ENCODE measurements at regions not wholly inside any gene's neighbourhood (a gene's known extent, or its start where the extent isn't known, plus 50 kb on each side); places are given as distances from the start of the nearest gene placed in this dataset.
A peak's percentile ranks its signal among the peaks of the same experiment; 100 is the strongest.
"Not testable (repeated sequence)": the region's sequence is repeated elsewhere in the genome, so short reads cannot be mapped to it uniquely, and the experiment has no call there.

DNA sequence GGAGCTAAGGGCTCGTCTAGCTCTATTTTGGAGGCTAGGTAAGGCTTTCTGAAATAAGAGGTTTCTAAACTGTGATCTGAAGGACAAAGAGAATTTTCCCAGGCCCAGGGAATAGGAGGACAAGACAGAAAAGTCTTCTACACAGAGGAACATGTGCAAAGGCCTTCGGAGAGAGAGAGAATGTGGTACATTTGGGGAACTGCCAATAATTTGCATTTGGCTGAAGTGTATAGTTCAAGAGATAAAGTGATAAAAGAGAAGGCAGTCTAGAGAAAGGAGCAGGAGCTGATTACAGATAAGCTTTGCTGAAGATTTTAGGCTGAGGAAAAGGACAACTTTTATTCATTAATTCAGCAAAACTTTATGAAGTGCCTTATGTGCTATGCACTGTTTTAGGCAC, 214.4 kb upstream of the ELL2 start:
- FAIRE-seq (no peak), DNase-seq (no peak), ATAC-seq (no peak)
- H3K36me3 ChIP-seq, result no peaks in the 10 kb centered on the region
- no peak overlapping the region for H3K4me3 ChIP-seq
- WGBS, 2 donors, result 61 to 63% methylated on average over 2 of the region's 2 CpGs
- TF ChIP-seq, protein P1, sequence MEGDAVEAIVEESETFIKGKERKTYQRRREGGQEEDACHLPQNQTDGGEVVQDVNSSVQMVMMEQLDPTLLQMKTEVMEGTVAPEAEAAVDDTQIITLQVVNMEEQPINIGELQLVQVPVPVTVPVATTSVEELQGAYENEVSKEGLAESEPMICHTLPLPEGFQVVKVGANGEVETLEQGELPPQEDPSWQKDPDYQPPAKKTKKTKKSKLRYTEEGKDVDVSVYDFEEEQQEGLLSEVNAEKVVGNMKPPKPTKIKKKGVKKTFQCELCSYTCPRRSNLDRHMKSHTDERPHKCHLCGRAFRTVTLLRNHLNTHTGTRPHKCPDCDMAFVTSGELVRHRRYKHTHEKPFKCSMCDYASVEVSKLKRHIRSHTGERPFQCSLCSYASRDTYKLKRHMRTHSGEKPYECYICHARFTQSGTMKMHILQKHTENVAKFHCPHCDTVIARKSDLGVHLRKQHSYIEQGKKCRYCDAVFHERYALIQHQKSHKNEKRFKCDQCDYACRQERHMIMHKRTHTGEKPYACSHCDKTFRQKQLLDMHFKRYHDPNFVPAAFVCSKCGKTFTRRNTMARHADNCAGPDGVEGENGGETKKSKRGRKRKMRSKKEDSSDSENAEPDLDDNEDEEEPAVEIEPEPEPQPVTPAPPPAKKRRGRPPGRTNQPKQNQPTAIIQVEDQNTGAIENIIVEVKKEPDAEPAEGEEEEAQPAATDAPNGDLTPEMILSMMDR (IDR thresholded peaks at IDR 0.05), result no peak
- H3K4me1 ChIP-seq, result peaks cover 8 to 14% (median 12%) of the 10 kb centered on the region in 3 donors
- no peaks in the 10 kb centered on the region for H3K27me3 ChIP-seq
- no peak overlapping the region for H3K27ac ChIP-seq
- intact Hi-C loops (cut with DNase I), result no loop called here
- no peaks in the 10 kb centered on the region for H3K9me3 ChIP-seq

DNA sequence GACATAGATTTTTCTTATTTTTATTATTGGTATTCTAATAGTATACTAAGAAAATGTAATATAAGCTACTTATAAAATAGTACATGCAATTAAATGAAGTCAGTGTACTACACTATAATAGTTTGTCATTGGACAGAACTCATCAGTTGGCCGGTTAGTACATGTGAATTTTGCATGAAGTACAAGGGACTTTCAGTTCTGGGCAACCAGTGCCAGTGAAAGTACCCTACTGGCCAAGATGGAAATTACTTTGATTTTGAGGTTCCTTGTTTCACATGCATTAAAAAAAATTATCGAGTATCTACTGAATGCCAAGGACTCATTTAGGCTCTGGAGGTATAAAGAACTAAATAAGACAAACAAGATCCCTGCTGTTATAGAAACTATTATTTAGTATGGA, 213.4 kb upstream of the ELL2 start:
- H3K27me3 ChIP-seq, result no peaks in the 10 kb centered on the region
- H3K9me3 ChIP-seq, result no peaks in the 10 kb centered on the region
- H3K27ac ChIP-seq, result no peak overlapping the region
- peak in 1 of 4 donors; percentile 64 for ATAC-seq
- TF ChIP-seq, protein P1 (IDR thresholded peaks at IDR 0.05), result peak in 1 of 4 donors; percentile 14
- no peaks in the 10 kb centered on the region for H3K36me3 ChIP-seq
- intact Hi-C loops (cut with DNase I), result no loop called here
- DNase-seq, result no peak
- peaks cover 8 to 14% (median 12%) of the 10 kb centered on the region in 3 donors for H3K4me1 ChIP-seq
- no peak for FAIRE-seq
- WGBS, 2 donors, result 71 to 76% methylated on average over 2 of the region's 2 CpGs
- no peak overlapping the region for H3K4me3 ChIP-seq

DNA sequence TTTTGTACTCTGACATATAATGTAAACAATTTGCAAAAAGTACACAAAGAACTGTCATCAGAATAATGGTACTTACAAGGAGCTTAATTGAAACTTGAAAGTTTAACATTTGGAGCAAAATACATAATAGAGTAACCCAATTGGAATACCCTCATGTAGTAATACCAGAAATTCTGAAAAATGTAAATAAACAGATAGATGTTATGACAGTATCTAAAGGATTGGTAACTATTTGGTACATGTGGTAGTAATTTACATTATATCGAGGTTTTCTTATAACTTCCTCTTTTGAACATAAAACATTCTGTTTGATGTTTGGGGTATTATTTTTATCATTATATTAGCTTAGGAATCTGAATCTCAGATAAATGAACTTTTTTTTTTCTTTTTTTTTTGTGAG, 211.7 kb upstream of the ELL2 start:
- Histone ChIP-seq H3K36me3 (no peaks in the 10 kb centered on the region), H3K27ac (no peak overlapping the region), H3K4me3 (no peak overlapping the region), H3K9me3 (no peaks in the 10 kb centered on the region), H3K27me3 (no peaks in the 10 kb centered on the region), H3K4me1 (peaks cover 8 to 14% (median 12%) of the 10 kb centered on the region in 3 donors)
- peak; percentile 51 for FAIRE-seq
- WGBS, 2 donors, result 93 to 94% methylated on average over 1 of the region's 1 CpG
- DNase-seq, result no peak
- no peak for ATAC-seq
- TF ChIP-seq, protein P1 (IDR thresholded peaks at IDR 0.05), result no peak
- intact Hi-C loops (cut with DNase I), result no loop called here

DNA sequence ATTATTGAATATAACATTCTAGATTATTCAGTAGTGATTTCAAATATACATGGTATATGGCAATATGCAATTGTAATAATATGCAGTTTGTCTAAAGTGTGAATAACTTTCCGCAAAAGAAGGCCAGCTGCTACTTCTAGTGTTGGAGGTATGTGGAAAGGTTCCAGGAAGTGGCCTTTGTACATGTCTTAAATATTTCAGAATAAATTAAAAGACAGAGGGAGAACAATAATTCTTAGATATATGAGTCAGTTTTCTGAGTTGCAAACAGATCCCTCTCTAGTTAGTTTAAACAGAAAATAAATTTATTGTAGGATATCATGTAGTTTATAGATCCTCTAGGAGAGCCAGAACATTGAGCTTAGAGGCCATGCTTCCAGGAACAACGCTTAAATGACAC, 210.8 kb upstream of the ELL2 start:
- Histone ChIP-seq H3K27ac (no peak overlapping the region), H3K27me3 (no peaks in the 10 kb centered on the region), H3K4me3 (no peak overlapping the region), H3K9me3 (no peaks in the 10 kb centered on the region), H3K4me1 (peaks cover 6 to 8% (median 8%) of the 10 kb centered on the region in 3 donors), H3K36me3 (no peaks in the 10 kb centered on the region)
- TF ChIP-seq, protein P1 (IDR thresholded peaks at IDR 0.05), result no peak
- 94 to 95% methylated on average over 2 of the region's 2 CpGs for WGBS, 2 donors
- no peak for FAIRE-seq
- ATAC-seq, result no peak
- DNase-seq, result no peak
- intact Hi-C loops (cut with DNase I), result no loop called here

DNA sequence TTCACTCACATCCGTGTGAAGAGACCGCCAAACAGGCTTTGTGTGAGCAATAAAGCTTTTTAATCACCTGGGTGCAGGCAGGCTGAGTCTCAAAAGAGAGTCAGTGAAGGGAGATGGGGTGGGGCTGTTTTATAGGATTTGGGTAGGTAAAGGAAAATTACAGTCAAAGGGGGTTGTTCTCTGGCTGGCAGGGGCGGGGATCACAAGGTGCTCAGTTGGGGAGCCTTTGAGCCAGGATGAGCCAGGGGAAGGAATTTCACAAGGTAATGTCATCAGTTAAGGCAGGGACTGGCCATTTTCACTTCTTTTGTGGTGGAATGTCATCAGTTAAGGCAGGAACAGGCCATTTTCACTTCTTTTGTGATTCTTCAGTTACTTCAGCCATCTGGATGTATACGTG, 210.3 kb upstream of the ELL2 start:
- intact Hi-C loops (cut with DNase I); H3K36me3 ChIP-seq; H3K27me3 ChIP-seq; ATAC-seq; FAIRE-seq; H3K4me1 ChIP-seq; H3K9me3 ChIP-seq; H3K4me3 ChIP-seq; H3K27ac ChIP-seq; DNase-seq: not testable (repeated sequence)
- 94 to 96% methylated on average over 4 of the region's 4 CpGs for WGBS, 2 donors

DNA sequence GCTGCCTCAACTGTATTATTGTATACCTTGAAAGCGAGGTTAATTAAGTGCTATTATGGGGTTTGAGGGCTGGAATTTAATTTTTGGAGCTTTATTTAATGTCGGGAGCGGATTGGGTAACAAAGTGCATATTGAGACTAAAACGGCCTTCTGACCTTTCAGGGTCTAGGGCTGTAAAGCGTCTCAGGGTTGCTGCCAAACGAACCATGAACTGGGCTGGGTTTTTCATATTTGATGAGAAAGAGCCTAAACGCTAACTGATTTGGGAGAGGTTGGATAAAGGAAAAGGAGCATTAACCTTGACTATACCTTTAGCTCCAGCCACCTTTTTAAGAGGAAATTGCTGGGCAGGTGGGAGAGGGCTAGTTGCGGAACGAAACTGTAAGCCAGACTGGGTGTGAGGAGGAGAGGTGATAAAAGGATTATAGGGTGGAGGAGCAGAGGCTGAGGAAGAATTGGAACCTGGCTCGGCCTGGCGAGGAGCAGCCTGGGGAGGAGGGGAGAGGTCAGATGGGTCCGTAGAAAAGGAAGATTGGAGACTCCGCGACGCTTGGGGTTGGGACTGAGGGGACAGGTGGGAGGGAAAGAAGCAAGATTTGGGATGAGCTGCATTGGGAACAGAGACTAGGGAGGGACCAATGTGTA, 209.0 kb upstream of the ELL2 start:
- H3K4me3 ChIP-seq; H3K36me3 ChIP-seq; intact Hi-C loops (cut with DNase I); H3K4me1 ChIP-seq; H3K9me3 ChIP-seq; DNase-seq; FAIRE-seq; ATAC-seq; H3K27me3 ChIP-seq; H3K27ac ChIP-seq: not testable (repeated sequence)
- WGBS, 2 donors, result 94 to 95% methylated on average over 15 of the region's 15 CpGs

DNA sequence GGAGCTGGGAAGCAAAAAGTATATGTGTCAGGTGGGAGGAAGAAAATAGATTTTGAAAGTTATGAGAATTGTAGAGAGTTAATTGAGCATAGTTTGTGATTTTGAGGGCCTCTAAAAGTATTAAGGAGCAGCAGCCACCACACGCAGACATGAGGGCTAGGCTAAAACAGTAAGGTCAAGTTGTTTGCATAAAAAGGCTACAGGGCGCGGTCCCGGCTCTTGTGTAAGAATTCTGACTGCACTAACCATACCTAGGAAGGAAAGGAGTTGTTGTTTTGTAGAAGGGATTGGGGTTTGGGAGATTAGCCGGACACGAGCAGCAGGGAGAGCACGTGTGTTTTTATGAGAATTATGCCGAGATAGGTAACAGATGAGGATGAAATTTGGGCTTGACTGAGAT, 207.2 kb upstream of the ELL2 start:
- DNase-seq; ATAC-seq; H3K36me3 ChIP-seq; H3K4me3 ChIP-seq; H3K27ac ChIP-seq; H3K4me1 ChIP-seq; FAIRE-seq; intact Hi-C loops (cut with DNase I); H3K27me3 ChIP-seq; H3K9me3 ChIP-seq: not testable (repeated sequence)
- 93% methylated on average over 8 of the region's 8 CpGs for WGBS, 2 donors

All from pancreas (tissue), 10 donors.